ENCODE measurements at regions not wholly inside any gene's neighbourhood (a gene's known extent, or its start where the extent isn't known, plus 50 kb on each side); places are given as distances from the start of the nearest gene placed in this dataset.

- no peaks in the 10 kb centered on the region for H3K9me3 ChIP-seq (ENCODE audit: control insufficient read depth in 2 of 3, low read length in 3 of 3)
- Mint-ChIP-seq H3K9me3 (peaks cover 0 to 7% (median 0%) of the 10 kb centered on the region in 11 donors), H3K4me1 (no peaks in the 10 kb centered on the region), H3K27me3 (peaks cover 0 to 22% (median 11%) of the 10 kb centered on the region in 5 donors), H3K36me3 (no peaks in the 10 kb centered on the region), H3K4me3 (no peak overlapping the region), H3K27ac (no peak overlapping the region)
- ATAC-seq = no peak
- ChIA-PET POLR2A (no interaction called here), CTCF (no interaction called here)
- H3K27me3 ChIP-seq (ENCODE audit: control insufficient read depth in 2 of 2, insufficient read depth in 2 of 2, low read length in 2 of 2) = no peaks in the 10 kb centered on the region
- no peaks in the 10 kb centered on the region for H3K4me1 ChIP-seq (ENCODE audit: control insufficient read depth in 2 of 2, insufficient read depth in 2 of 2, low read length in 2 of 2)
- no peaks in the 10 kb centered on the region for H3K36me3 ChIP-seq (ENCODE audit: control insufficient read depth in 2 of 3, insufficient read depth in 3 of 3, low read length in 3 of 3)
- intact Hi-C loops (cut with micrococcal nuclease) = no loop called here
- no peak for DNase-seq
- H3K4me3 ChIP-seq (ENCODE audit: low read length) = no peak overlapping the region
- H3K27ac ChIP-seq (ENCODE audit: low read depth, low read length) = no peak overlapping the region
Measured at GRCh38 chr6:164034602-164035140, 620.2 kb downstream of the QKI start.

DNA sequence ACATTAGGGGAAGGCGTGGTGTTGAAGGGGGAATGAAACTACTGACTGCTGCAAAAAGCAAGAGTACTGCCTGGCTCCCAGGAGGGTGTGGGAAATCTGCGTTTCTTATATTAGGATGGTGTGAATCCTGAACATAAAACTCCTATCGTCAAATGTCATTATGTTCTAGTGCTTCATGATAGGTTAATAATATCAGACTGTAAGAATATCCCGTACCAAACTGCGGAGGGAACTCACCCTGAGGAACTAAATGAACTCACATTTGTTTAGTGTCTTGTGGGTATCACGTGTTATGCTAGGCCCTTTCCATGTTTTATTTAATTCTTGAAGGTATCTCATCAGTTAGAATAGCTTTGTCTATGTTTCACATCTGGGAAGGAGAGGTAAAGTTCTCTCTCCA lies 610.7 kb downstream of the QKI start:
- Mint-ChIP-seq H3K27ac (no peak overlapping the region), H3K4me1 (peaks cover 0 to 5% (median 0%) of the 10 kb centered on the region in 7 donors), H3K4me3 (no peak overlapping the region), H3K36me3 (no peaks in the 10 kb centered on the region), H3K27me3 (peaks cover 0 to 19% (median 10%) of the 10 kb centered on the region in 5 donors), H3K9me3 (peaks cover 0 to 2% (median 0%) of the 10 kb centered on the region in 11 donors)
- no peaks in the 10 kb centered on the region for H3K4me1 ChIP-seq (ENCODE audit: control insufficient read depth in 2 of 2, insufficient read depth in 2 of 2, low read length in 2 of 2)
- ChIA-PET CTCF (interaction anchor here (0.7 kb wide), 1 partner anchor 1560 kb away, joined by 3 read pairs; no protein-coding TSS in a partner anchor), POLR2A (no interaction called here)
- intact Hi-C loops (cut with micrococcal nuclease) = no loop called here
- H3K27ac ChIP-seq (ENCODE audit: low read depth, low read length) = no peak overlapping the region
- no peaks in the 10 kb centered on the region for H3K27me3 ChIP-seq (ENCODE audit: control insufficient read depth in 2 of 2, insufficient read depth in 2 of 2, low read length in 2 of 2)
- H3K4me3 ChIP-seq (ENCODE audit: low read length) = no peak overlapping the region
- H3K9me3 ChIP-seq (ENCODE audit: control insufficient read depth in 2 of 3, low read length in 3 of 3) = no peaks in the 10 kb centered on the region
- H3K36me3 ChIP-seq (ENCODE audit: control insufficient read depth in 2 of 3, insufficient read depth in 3 of 3, low read length in 3 of 3) = no peaks in the 10 kb centered on the region
- ATAC-seq (no peak), DNase-seq (no peak)

DNA sequence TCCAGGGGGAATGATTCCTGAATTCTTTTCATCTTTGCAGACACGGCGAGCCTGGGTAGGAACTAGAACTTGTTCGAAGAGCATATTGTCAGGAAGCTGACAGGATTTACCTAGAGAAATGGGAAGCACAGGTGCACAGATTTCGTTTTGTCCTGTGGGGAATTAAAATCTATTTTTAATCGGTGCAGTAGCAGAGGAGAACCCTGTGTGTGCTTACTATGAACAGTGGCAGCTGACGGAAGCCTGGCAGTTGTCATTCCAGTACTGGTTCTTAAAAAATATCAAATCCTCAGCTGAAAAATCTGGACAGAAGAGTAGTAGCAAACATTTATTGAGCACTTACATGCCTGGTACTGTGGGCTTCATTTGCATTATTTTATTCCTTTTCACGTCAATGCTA lies 609.0 kb downstream of the QKI start:
- Histone ChIP-seq H3K27me3 (ENCODE audit: control insufficient read depth in 2 of 2, insufficient read depth in 2 of 2, low read length in 2 of 2) (no peaks in the 10 kb centered on the region), H3K4me3 (ENCODE audit: low read length) (no peak overlapping the region), H3K4me1 (ENCODE audit: control insufficient read depth in 2 of 2, insufficient read depth in 2 of 2, low read length in 2 of 2) (no peaks in the 10 kb centered on the region), H3K27ac (ENCODE audit: low read depth, low read length) (no peak overlapping the region), H3K9me3 (ENCODE audit: control insufficient read depth in 2 of 3, low read length in 3 of 3) (no peaks in the 10 kb centered on the region), H3K36me3 (ENCODE audit: control insufficient read depth in 2 of 3, insufficient read depth in 3 of 3, low read length in 3 of 3) (no peaks in the 10 kb centered on the region)
- intact Hi-C loops (cut with micrococcal nuclease) = no loop called here
- peaks cover 0 to 22% (median 8%) of the 10 kb centered on the region in 5 donors for H3K27me3 Mint-ChIP-seq
- H3K27ac Mint-ChIP-seq = no peak overlapping the region
- peaks cover 0 to 5% (median 0%) of the 10 kb centered on the region in 7 donors for H3K4me1 Mint-ChIP-seq
- no peak overlapping the region for H3K4me3 Mint-ChIP-seq
- peaks cover 0 to 2% (median 0%) of the 10 kb centered on the region in 11 donors for H3K9me3 Mint-ChIP-seq
- no peak for DNase-seq
- ATAC-seq = no peak
- no peaks in the 10 kb centered on the region for H3K36me3 Mint-ChIP-seq
- ChIA-PET CTCF (no interaction called here), POLR2A (no interaction called here)

- Histone ChIP-seq H3K27me3 (ENCODE audit: control insufficient read depth in 2 of 2, insufficient read depth in 2 of 2, low read length in 2 of 2) (no peaks in the 10 kb centered on the region), H3K27ac (ENCODE audit: low read depth, low read length) (no peak overlapping the region), H3K9me3 (ENCODE audit: control insufficient read depth in 2 of 3, low read length in 3 of 3) (no peaks in the 10 kb centered on the region), H3K4me1 (ENCODE audit: control insufficient read depth in 2 of 2, insufficient read depth in 2 of 2, low read length in 2 of 2) (no peaks in the 10 kb centered on the region), H3K36me3 (ENCODE audit: control insufficient read depth in 2 of 3, insufficient read depth in 3 of 3, low read length in 3 of 3) (no peaks in the 10 kb centered on the region), H3K4me3 (ENCODE audit: low read length) (no peak overlapping the region)
- DNase-seq = no peak
- ChIA-PET POLR2A (no interaction called here), CTCF (no interaction called here)
- Mint-ChIP-seq H3K27me3 (peaks cover 0 to 25% (median 12%) of the 10 kb centered on the region in 5 donors), H3K27ac (no peak overlapping the region), H3K9me3 (peaks cover 0 to 2% (median 0%) of the 10 kb centered on the region in 11 donors), H3K4me3 (no peak overlapping the region), H3K36me3 (no peaks in the 10 kb centered on the region), H3K4me1 (peaks cover 0 to 5% (median 0%) of the 10 kb centered on the region in 7 donors)
- ATAC-seq = no peak
- intact Hi-C loops (cut with micrococcal nuclease) = no loop called here
Measured at GRCh38 chr6:164022632-164023031, 608.1 kb downstream of the QKI start.

GRCh38 chr6:164021589-164022250 lies 607.2 kb downstream of the QKI start:
- ChIA-PET CTCF (no interaction called here), POLR2A (no interaction called here)
- H3K27ac Mint-ChIP-seq = no peak overlapping the region
- Histone ChIP-seq H3K9me3 (ENCODE audit: control insufficient read depth in 2 of 3, low read length in 3 of 3) (no peaks in the 10 kb centered on the region), H3K4me1 (ENCODE audit: control insufficient read depth in 2 of 2, insufficient read depth in 2 of 2, low read length in 2 of 2) (no peaks in the 10 kb centered on the region), H3K4me3 (ENCODE audit: low read length) (no peak overlapping the region), H3K36me3 (ENCODE audit: control insufficient read depth in 2 of 3, insufficient read depth in 3 of 3, low read length in 3 of 3) (no peaks in the 10 kb centered on the region), H3K27me3 (ENCODE audit: control insufficient read depth in 2 of 2, insufficient read depth in 2 of 2, low read length in 2 of 2) (no peaks in the 10 kb centered on the region), H3K27ac (ENCODE audit: low read depth, low read length) (no peak overlapping the region)
- no peaks in the 10 kb centered on the region for H3K36me3 Mint-ChIP-seq
- no peak overlapping the region for H3K4me3 Mint-ChIP-seq
- ATAC-seq (no peak), DNase-seq (no peak)
- H3K4me1 Mint-ChIP-seq = peaks cover 0 to 6% (median 0%) of the 10 kb centered on the region in 7 donors
- peaks cover 0 to 25% (median 12%) of the 10 kb centered on the region in 5 donors for H3K27me3 Mint-ChIP-seq
- H3K9me3 Mint-ChIP-seq = peaks cover 0 to 2% (median 0%) of the 10 kb centered on the region in 11 donors
- intact Hi-C loops (cut with micrococcal nuclease) = no loop called here

GRCh38 chr6:164020142-164020541 lies 605.6 kb downstream of the QKI start:
- CTCF ChIA-PET = no interaction called here
- H3K9me3 Mint-ChIP-seq = peaks cover 0 to 6% (median 0%) of the 10 kb centered on the region in 11 donors
- peaks cover 0 to 25% (median 12%) of the 10 kb centered on the region in 5 donors for H3K27me3 Mint-ChIP-seq
- POLR2A ChIA-PET = no interaction called here
- no peaks in the 10 kb centered on the region for H3K4me1 ChIP-seq (ENCODE audit: control insufficient read depth in 2 of 2, insufficient read depth in 2 of 2, low read length in 2 of 2)
- peaks cover 0 to 6% (median 0%) of the 10 kb centered on the region in 7 donors for H3K4me1 Mint-ChIP-seq
- no peaks in the 10 kb centered on the region for H3K9me3 ChIP-seq (ENCODE audit: control insufficient read depth in 2 of 3, low read length in 3 of 3)
- no peak overlapping the region for H3K27ac ChIP-seq (ENCODE audit: low read depth, low read length)
- no peak overlapping the region for H3K4me3 ChIP-seq (ENCODE audit: low read length)
- no peaks in the 10 kb centered on the region for H3K27me3 ChIP-seq (ENCODE audit: control insufficient read depth in 2 of 2, insufficient read depth in 2 of 2, low read length in 2 of 2)
- DNase-seq (no peak), ATAC-seq (no peak)
- no peaks in the 10 kb centered on the region for H3K36me3 Mint-ChIP-seq
- no peak overlapping the region for H3K4me3 Mint-ChIP-seq
- H3K27ac Mint-ChIP-seq = no peak overlapping the region
- intact Hi-C loops (cut with micrococcal nuclease) = no loop called here
- no peaks in the 10 kb centered on the region for H3K36me3 ChIP-seq (ENCODE audit: control insufficient read depth in 2 of 3, insufficient read depth in 3 of 3, low read length in 3 of 3)

DNA sequence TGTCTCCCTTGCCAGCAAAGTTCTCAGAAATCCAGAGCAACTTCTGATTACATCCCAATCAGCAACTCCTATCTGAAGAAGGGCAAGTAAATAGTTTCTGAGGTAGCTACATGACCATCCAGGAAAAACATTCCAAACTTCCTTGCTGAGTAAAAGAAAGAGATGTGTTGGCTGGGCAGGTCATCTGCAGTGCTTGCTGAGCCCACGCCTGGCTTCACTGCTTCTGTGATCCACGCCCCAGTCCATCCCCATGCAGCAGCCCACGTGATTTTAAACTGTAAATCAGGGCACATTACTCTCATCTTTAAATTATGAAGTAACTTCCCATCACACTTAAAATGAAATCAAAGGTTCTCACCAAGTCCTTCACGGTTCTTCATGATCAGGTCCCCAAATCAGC lies 603.6 kb downstream of the QKI start:
- Mint-ChIP-seq H3K27me3 (peaks cover 0 to 20% (median 10%) of the 10 kb centered on the region in 5 donors), H3K4me3 (no peak overlapping the region), H3K27ac (no peak overlapping the region), H3K4me1 (peaks cover 0 to 6% (median 0%) of the 10 kb centered on the region in 7 donors), H3K9me3 (peaks cover 0 to 6% (median 0%) of the 10 kb centered on the region in 11 donors), H3K36me3 (no peaks in the 10 kb centered on the region)
- H3K4me3 ChIP-seq (ENCODE audit: low read length) = no peak overlapping the region
- POLR2A ChIA-PET = no interaction called here
- H3K27ac ChIP-seq (ENCODE audit: low read depth, low read length) = no peak overlapping the region
- no peak for ATAC-seq
- H3K36me3 ChIP-seq (ENCODE audit: control insufficient read depth in 2 of 3, insufficient read depth in 3 of 3, low read length in 3 of 3) = no peaks in the 10 kb centered on the region
- no peaks in the 10 kb centered on the region for H3K9me3 ChIP-seq (ENCODE audit: control insufficient read depth in 2 of 3, low read length in 3 of 3)
- CTCF ChIA-PET = no interaction called here
- no peaks in the 10 kb centered on the region for H3K27me3 ChIP-seq (ENCODE audit: control insufficient read depth in 2 of 2, insufficient read depth in 2 of 2, low read length in 2 of 2)
- no peak for DNase-seq
- H3K4me1 ChIP-seq (ENCODE audit: control insufficient read depth in 2 of 2, insufficient read depth in 2 of 2, low read length in 2 of 2) = no peaks in the 10 kb centered on the region
- intact Hi-C loops (cut with micrococcal nuclease) = no loop called here
